NAMALWA (cell line): ENCODE measurements at regions not wholly inside any gene's neighbourhood (a gene's known extent, or its start where the extent isn't known, plus 50 kb on each side); places are given as distances from the start of the nearest gene placed in this dataset.
"Not testable (repeated sequence)": the region's sequence is repeated elsewhere in the genome, so short reads cannot be mapped to it uniquely, and the experiment has no call there.

ENCODE experiments used
- DNase-seq: peaks from one replicate; pipeline ENCODE4 v3.0.0-alpha.2; 2015; ENCODE audit warnings: low spot score

- no peak for DNase-seq
Measured at GRCh38 chr6:3962291-3963280, 113.4 kb downstream of the FAM50B start.

DNA sequence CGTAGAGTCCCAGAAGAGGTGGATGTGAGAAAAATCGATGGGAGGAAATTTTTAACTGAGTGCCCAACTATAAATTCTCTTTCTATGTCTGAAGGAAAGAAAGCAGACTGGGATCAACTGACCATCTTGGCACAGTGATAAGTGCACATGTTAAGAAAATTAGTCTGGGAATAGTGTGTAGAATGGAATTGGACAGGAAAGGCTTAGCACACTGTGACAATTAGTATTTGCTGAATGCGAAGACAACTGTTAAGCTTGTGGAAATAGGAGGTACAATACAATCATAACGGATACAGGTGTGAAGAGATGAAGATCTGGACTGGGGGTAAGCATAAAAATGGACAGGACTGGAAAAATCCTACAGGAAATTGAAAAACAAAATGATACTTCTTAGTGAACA, 114.3 kb downstream of the FAM50B start:
- no peak for DNase-seq

GRCh38 chr6:3965071-3965718, 113.7 kb downstream of the FAM217A start:
- no peak for DNase-seq

GRCh38 chr6:3966426-3966825, 112.5 kb downstream of the FAM217A start:
- no peak for DNase-seq

DNA sequence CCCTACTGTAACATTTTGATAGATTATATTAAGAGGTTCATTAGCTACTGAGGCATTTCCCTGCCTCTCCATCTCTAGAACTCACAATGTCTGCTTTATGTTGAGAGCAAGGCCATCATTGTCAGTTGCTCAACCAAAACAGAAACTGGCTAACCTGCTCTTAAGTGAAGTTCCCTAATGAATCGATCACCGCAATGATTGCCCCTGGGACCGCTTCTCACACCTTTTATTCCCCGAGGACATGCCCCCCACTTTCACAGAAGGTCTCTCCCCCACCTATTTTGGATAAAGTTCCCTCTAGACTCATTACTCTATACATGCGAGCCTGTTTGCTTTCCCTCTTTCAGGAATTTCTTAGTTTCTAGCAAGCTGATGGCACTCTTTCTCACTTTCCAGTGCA, 108.8 kb downstream of the FAM217A start:
- no peak for DNase-seq

DNA sequence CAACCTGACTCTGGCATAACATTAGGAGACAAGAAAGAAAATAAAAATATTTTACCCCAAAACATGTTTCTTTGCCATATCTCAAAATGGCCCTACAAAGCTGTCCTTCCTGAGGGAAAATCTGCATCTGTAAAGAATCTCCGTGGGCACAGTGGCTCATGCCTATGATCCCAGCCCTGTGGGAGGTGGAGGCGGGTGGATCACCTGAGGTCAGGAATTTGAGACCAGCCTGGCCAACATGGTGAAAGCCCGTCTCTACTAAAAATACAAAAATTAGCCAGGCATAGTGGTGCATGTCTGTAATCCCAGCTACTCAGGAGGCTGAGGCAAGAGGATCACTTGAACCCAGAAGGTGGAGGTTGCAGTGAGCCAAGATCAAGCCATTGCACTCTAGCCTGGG, 105.8 kb downstream of the FAM217A start:
- DNase-seq: not testable (repeated sequence)

GRCh38 chr6:3977875-3978711, 100.8 kb downstream of the FAM217A start:
- peak; percentile 91 for DNase-seq

- DNase-seq: not testable (repeated sequence)
Measured at GRCh38 chr6:3978966-3979365, 100.0 kb downstream of the FAM217A start.

DNA sequence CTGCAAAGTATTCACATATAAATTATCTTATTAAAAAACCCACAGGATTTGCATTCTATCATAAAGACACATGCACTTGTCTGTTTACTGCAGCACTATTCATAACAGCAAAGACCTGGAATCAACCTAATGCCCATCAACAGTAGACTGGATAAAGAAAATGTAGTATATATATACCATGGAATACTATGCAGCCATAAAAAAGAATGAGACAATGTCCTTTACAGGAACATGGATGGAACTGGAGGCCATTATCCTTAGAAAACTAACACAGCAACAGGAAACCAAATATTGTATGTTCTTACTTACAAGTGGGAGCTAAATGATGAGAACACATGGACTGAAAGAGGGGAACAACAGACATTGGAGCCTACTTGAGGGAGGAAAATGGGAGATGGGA, 97.0 kb downstream of the FAM217A start:
- no peak for DNase-seq

DNA sequence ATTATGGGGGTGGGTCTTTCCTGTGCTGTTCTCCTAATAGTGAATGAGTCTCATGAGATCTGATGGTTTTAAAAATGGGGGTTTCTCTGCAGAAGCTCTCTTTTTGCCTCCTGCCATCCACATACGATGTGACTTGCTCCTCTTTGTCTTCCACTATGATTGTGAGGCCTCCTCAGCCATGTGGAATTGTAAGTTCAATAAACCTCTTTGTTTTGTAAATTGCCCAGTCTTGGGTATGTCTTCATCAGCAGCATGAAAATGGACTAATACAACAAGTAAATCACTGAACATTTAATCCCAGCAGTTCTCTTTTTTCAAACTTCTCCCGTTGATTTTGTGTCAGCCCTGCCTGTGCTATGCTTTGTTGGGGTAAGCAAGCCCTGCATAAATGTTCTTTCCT, 95.2 kb downstream of the FAM217A start:
- no peak for DNase-seq

- no peak for DNase-seq
Measured at GRCh38 chr6:3984494-3984893, 94.4 kb downstream of the FAM217A start.

DNA sequence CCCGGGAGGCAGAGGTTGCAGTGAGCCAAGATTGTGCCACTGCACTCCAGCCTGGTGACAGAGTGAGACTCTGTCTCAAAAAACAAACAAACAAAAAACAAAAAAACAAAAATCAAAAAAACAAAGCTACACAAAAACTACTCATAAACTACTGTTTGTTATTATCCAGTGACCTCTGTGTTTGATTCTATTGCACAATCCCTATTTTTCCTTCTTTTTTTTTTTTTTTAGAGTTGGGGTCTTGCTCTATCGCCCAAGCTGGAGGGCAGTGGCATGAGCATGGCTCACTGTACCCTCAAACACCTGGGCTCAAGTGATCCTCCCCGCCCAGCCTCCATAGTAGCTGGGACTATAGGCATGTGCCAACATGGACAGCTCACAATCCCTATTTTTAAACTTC, 92.7 kb downstream of the FAM217A start:
- no peak for DNase-seq

DNA sequence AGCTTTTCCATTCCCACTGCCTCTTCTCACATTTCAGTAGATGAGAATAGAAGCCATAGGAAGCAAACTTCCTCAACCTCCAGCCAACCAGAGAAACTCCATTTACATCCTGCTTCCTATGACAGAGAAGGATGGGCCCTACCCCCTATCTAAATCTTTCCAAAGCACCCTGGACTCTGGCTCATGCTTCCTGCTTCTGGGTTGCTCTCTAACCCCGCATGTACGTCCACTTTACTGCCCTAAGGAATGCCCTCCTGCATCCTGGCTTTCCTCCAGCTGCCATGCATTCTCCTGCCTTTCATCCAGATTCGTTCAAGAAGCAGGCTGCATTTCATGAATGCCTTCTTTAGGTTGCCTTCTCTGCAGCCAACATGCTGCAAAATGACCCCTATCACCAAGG, 91.9 kb downstream of the FAM217A start:
- DNase-seq: no peak

GRCh38 chr6:3987576-3987975, 91.4 kb downstream of the FAM217A start:
- no peak for DNase-seq

GRCh38 chr6:3990692-3991491, 88.0 kb downstream of the FAM217A start:
- peak; percentile 73 for DNase-seq

- no peak for DNase-seq
Measured at GRCh38 chr6:3991941-3992340, 87.0 kb downstream of the FAM217A start.

GRCh38 chr6:3996349-3996748, 82.6 kb downstream of the FAM217A start:
- DNase-seq: no peak

- no peak for DNase-seq
Measured at GRCh38 chr6:3997177-3997770, 81.7 kb downstream of the FAM217A start.

- no peak for DNase-seq
Measured at GRCh38 chr6:3999800-4000661, 78.9 kb downstream of the FAM217A start.

GRCh38 chr6:4004249-4004648, 74.7 kb downstream of the FAM217A start:
- DNase-seq: no peak
